ENCODE measurements at regions not wholly inside any gene's neighbourhood (a gene's known extent, or its start where the extent isn't known, plus 50 kb on each side); places are given as distances from the start of the nearest gene placed in this dataset.
"Not testable (repeated sequence)": the region's sequence is repeated elsewhere in the genome, so short reads cannot be mapped to it uniquely, and the experiment has no call there.

DNA sequence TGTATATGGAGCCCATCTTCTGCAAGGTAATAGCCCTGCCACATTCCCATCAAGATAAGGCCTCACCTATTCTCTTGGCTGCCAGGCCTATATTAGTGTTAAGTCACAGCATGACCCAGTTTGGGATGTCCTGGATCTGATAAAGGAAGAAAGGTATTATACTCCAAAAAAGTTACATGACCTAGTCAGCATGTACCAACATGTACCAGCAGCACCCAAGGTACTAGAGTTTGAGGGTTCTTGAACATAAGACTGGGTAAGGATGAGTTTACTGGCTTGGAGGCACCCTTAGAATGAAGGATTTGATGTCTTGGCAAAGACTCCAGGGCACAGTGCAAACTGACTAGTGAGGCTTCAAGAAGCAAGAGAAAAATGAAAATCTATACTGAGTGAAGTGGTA lies 232.5 kb downstream of the SQOR start:
- TF ChIP-seq, protein P1, sequence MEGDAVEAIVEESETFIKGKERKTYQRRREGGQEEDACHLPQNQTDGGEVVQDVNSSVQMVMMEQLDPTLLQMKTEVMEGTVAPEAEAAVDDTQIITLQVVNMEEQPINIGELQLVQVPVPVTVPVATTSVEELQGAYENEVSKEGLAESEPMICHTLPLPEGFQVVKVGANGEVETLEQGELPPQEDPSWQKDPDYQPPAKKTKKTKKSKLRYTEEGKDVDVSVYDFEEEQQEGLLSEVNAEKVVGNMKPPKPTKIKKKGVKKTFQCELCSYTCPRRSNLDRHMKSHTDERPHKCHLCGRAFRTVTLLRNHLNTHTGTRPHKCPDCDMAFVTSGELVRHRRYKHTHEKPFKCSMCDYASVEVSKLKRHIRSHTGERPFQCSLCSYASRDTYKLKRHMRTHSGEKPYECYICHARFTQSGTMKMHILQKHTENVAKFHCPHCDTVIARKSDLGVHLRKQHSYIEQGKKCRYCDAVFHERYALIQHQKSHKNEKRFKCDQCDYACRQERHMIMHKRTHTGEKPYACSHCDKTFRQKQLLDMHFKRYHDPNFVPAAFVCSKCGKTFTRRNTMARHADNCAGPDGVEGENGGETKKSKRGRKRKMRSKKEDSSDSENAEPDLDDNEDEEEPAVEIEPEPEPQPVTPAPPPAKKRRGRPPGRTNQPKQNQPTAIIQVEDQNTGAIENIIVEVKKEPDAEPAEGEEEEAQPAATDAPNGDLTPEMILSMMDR (IDR thresholded peaks at IDR 0.05; ENCODE audit: low read depth, low read length) = no peak
- no peak overlapping the region for H3K4me3 ChIP-seq (ENCODE audit: low read depth, low read length)

DNA sequence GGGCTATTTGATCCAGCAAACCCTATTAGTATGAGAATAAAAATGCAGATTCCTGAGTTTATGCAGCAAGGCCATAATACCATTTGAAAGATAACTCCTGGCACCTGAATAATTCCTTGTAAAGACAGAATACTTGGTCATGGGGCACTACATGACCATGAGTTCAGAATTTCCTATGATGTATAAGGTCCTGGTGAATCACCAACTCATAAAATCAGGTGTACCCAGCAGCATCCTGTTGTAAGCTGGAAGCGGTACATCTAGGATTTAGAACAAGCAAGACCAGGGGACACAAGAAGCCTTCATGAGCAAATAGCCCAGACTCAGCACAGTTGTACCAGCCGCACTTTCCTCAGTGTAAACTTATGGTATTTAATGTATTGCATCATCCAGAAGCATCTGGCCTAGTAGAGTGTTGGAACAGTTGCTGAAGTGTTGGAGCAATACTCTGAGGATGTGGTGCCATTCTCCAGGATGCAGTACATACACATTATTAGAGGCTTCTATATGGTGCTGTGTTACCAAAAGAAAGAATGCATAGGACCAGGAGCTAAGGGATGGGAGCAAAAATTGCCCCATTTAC lies 233.4 kb downstream of the SQOR start:
- H3K4me3 ChIP-seq (ENCODE audit: low read depth, low read length) = no peak overlapping the region
- TF ChIP-seq, protein P1 (IDR thresholded peaks at IDR 0.05; ENCODE audit: low read depth, low read length) = no peak

DNA sequence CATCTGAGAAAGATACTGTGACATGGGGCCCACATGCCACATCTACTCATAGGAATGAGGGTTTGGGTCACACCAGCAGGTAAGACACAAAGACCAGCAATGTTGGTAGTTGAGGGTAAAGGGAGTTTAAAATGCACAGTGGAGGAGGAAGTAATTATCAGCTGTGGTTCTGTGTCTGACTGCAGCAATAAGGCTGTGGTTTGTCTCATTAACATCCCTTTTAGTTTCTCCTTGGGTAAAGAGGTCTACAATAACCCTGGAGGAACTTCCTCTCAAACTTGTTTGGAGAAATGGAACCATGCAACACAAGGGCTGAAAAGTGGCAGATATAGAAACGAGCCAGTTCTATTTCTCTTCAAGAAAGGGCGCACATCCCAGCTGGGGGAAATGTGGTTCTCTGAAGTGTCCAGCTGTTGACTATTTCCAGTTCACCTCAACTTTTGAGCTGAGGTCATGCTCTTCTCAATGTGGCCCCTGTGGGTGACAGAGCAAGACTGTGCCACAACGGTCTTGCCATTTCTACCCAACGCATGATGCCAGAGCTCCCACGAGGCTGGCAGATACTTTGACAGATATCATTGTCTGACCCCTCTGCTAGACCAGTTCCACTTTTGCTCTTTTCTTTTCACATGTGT lies 234.3 kb downstream of the SQOR start:
- no peak overlapping the region for H3K4me3 ChIP-seq (ENCODE audit: low read depth, low read length)
- TF ChIP-seq, protein P1 (IDR thresholded peaks at IDR 0.05; ENCODE audit: low read depth, low read length) = no peak

DNA sequence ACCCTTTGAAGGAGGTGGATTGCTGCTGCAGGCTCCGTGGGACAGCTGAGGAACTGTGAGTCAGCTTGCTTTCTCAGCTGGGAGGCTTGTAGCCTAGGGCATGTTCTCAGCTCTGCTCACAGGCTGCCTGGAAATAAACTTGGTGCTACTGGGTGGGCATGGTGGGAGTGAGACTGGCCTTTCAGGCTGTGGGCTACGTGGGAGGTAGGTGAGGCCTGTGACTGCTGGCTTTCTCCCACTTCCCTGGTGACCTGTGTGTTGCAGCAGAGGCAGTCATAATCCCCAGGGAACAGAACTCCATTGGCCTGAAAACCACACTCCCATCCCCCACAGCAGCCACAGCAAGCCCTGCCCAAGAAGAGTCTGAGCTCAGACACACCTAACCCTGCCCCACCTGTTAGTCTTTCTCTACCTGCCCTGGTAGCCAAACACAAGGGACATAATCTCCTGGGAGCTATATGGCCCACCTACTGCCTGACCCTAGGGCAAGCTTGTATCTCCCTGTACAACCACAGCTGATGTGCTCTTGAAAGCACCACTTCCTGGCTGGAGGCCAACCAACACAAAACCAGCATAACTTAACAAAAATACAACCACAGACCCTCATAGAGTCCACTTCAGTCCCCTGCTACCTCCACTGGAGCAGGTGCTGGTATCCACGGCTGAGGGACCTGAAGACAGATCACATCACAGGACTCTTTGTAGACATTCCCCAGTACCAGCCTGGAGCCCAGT lies 236.5 kb downstream of the SQOR start:
- no peak overlapping the region for H3K4me3 ChIP-seq (ENCODE audit: low read depth, low read length)
- TF ChIP-seq, protein P1 (IDR thresholded peaks at IDR 0.05; ENCODE audit: low read depth, low read length) = no peak

DNA sequence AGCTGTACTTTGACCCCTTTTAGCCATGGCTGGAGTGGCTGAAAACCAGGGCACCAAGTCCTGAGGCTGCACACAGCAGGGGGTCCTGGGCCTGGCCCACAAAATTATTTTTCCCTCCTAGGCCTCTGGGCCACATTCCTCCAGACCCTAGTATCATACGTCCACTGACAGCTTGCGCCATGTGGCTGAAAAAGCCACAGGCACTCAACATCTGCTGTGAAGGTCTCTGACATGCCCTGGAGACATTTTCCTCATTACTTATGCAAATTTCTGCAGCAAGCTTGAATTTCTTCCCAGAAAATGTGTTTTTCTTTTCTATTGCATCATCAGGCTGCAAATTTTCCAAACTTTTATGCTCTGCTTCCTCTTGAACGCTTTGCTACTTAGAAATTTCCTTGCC lies 239.0 kb downstream of the SQOR start:
- TF ChIP-seq, protein P1 (IDR thresholded peaks at IDR 0.05; ENCODE audit: low read depth, low read length) = no peak
- H3K4me3 ChIP-seq (ENCODE audit: low read depth, low read length) = no peak overlapping the region

DNA sequence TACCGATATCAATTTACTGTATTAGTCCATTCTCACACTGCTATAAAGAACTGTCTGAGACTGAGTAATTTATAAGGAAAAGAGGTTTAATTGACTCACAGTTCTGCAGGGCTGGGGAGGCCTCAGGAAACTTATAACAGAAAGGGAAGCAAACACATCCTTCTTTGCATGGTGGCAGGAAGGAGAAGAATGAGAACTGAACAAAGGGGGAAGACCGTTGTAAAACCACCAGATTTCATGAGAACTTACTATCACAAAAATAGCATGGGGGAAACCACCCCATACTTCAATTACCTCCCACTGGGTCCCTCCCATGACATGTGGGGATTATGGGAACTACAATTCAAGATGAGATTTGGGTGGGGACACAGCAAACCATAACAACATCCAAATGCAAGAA lies 239.7 kb downstream of the SQOR start:
- not testable (repeated sequence) for H3K4me3 ChIP-seq (ENCODE audit: low read depth, low read length)

DNA sequence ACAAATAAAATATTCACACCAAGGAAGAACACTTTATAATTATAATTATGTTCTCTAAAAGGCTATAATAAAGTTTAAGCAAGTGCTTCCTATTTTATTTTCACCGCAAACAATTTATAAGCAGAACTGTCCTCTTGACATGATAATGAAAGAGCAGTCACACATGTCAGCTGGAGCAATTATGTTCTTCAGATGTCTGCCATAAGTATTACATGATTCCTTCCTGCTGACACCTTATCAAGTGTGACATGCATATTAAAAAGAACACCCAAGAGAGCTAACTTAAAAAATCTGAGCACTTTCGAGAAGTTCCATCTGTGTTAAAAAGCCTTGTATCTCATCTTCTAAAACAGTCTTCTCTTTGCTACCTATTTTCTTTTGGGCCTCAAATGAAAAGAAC lies 249.5 kb downstream of the SQOR start:
- TF ChIP-seq, protein P1 (IDR thresholded peaks at IDR 0.05; ENCODE audit: low read depth, low read length) = no peak
- no peak overlapping the region for H3K4me3 ChIP-seq (ENCODE audit: low read depth, low read length)

Data from WI38 (cell line).